ENCODE measurements at regions not wholly inside any gene's neighbourhood (a gene's known extent, or its start where the extent isn't known, plus 50 kb on each side); places are given as distances from the start of the nearest gene placed in this dataset.
"Not testable (repeated sequence)": the region's sequence is repeated elsewhere in the genome, so short reads cannot be mapped to it uniquely, and the experiment has no call there.

DNA sequence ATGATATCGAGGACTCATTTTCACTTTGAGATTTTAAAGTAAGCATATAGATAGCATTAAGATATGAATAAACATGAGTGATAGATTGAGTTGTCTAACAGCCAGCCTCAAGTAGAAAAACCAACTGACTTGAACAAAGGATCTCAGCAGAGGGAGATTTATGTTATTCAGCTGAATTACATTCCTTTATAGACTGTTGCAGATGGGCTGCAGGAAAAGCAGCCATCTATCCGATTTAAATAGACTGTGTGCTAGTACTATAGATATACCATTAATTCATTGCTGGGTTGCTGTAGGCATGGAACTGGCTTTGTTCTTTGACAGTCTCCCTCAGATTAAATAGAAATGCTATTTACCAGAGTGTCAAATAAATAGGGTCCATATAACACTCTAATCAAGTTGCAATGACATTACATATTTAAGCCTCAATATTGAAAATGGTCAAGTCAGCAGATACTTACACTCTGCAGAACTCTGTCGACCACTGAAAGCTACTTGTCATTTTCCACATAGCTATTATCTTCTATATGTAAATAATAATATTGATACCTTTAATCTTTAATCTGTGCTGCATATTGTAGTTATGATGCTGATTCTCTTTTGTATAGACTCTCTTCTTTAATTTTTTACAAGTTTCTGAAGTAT lies 750.8 kb downstream of the CENPC start:
- in situ Hi-C loops (cut with MboI; ENCODE audit: low pct_unique_long_range_greater_than_20kb in 2 of 9, low sequenced_read_pairs in 9 of 9, unreplicated experiment in 9 of 9), result no loop called here
- ATAC-seq (replicated peaks in 6 of 8), result peak in 5 of 8 experiments; percentile 83 to 93 (median 89)
- Histone ChIP-seq H3K27ac (no peak overlapping the region), H3K4me3 (no peak overlapping the region), H3K4me1 (replicated peaks in 1 of 2) (peaks cover 26 to 40% of the 10 kb centered on the region in 2 donors)
- WGBS, 10 experiments, result 0 to 83% (median 42%) methylated on average over 1 to 3 of the region's 3 CpGs; no CpG with 5 or more reads in 1 of the 10 experiments

DNA sequence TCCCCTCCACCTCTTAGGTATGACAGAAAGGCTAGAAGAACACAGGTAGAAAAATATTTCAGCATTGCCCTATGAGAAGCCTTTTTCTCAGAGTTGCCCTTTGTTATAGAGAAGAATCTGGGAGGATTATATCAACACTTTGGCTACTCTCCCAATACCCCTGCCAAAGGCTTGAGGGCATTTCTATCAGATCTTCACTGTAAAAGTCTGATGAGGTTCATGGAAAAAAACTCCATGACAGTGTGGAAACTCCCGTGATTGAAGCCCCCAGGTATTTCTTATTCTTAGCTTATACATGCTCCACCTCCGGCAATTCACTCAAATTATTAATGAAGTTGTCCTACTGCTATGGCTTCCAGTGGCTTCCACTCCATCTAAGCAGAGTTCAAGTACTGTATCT lies 753.6 kb downstream of the CENPC start:
- Histone ChIP-seq H3K27ac (no peak overlapping the region), H3K4me1 (replicated peaks in 1 of 2) (peaks cover 16 to 29% of the 10 kb centered on the region in 2 donors), H3K4me3 (no peak overlapping the region)
- WGBS, 10 experiments, result 0 to 100% (median 86%) methylated on average over 1 to 2 of the region's 2 CpGs; no CpG with 5 or more reads in 3 of the 10 experiments
- in situ Hi-C loops (cut with MboI; ENCODE audit: low pct_unique_long_range_greater_than_20kb in 2 of 9, low sequenced_read_pairs in 9 of 9, unreplicated experiment in 9 of 9), result no loop called here
- ATAC-seq (replicated peaks in 6 of 8), result no peak

DNA sequence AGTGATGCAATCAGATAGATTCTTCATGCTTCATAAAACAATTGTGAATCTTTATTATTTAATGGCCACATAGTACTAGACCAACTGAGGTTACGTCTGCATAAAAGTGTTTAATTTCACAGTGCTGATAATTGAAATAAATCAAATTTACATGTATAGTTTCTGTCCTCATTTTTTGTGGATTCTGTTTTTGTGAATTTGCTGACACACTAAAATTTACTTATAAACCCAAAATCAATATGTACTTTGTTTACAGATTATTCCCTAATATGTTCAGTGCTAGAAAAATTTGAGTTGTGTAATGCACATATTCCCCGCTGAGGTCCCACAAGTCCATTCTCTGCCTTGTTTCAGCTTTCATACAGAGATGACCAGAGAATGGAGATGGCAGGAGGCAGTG lies 759.8 kb downstream of the CENPC start:
- Histone ChIP-seq H3K4me3 (no peak overlapping the region), H3K27ac (no peak overlapping the region), H3K4me1 (replicated peaks in 1 of 2) (no peaks in the 10 kb centered on the region)
- no peak for ATAC-seq (replicated peaks in 6 of 8)
- in situ Hi-C loops (cut with MboI; ENCODE audit: low pct_unique_long_range_greater_than_20kb in 2 of 9, low sequenced_read_pairs in 9 of 9, unreplicated experiment in 9 of 9), result no loop called here
- WGBS, 10 experiments, result 22 to 100% (median 78%) methylated on average over 1 to 2 of the region's 2 CpGs; no CpG with 5 or more reads in 2 of the 10 experiments

DNA sequence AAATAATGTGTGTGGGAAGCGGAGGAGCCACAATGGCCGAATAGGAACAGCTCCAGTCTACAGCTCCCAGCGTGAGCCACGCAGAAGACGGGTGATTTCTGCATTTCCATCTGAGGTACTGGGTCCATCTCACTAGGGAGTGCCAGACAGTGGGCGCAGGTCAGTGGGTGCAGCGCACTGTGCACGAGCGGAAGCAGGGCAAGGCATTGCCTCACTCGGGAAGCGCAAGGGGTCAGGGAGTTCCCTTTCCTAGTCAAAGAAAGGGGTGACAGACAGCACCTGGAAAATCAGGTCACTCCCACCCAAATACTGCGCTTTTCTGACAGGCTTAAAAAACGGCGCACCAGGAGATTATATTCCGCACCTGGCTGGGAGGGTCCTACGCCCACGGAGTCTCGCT lies 762.6 kb downstream of the CENPC start:
- ATAC-seq (replicated peaks in 6 of 8); H3K4me3 ChIP-seq; H3K4me1 ChIP-seq (replicated peaks in 1 of 2); in situ Hi-C loops (cut with MboI; ENCODE audit: low pct_unique_long_range_greater_than_20kb in 2 of 9, low sequenced_read_pairs in 9 of 9, unreplicated experiment in 9 of 9); H3K27ac ChIP-seq: not testable (repeated sequence)
- 80 to 100% (median 100%) methylated on average over 2 of the region's 18 CpGs; no CpG with 5 or more reads in 7 of the 10 experiments for WGBS, 10 experiments

DNA sequence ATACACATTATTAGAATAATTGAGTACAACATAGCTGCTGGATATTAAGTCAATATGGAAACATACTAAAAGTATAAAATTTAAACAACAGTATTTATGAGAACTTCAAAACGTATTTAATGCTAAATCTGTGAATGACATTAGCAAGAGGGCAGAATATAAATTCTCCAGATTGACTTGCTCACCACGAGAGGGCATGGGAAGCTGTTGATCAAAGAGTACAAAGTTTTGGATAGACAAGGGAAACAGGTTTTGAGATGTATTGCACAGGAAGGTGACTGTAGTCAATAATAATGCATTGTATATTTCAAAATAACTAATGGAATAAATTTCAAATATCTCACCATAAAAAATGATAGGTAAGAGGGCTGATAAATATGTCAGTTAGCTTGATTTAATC lies 768.2 kb downstream of the CENPC start:
- H3K27ac ChIP-seq, result no peak overlapping the region
- in situ Hi-C loops (cut with MboI; ENCODE audit: low pct_unique_long_range_greater_than_20kb in 2 of 9, low sequenced_read_pairs in 9 of 9, unreplicated experiment in 9 of 9), result no loop called here
- 0 to 81% (median 46%) methylated on average over 1 to 2 of the region's 2 CpGs for WGBS, 10 experiments
- ATAC-seq (replicated peaks in 6 of 8), result no peak
- H3K4me3 ChIP-seq, result no peak overlapping the region
- H3K4me1 ChIP-seq (replicated peaks in 1 of 2), result no peaks in the 10 kb centered on the region

DNA sequence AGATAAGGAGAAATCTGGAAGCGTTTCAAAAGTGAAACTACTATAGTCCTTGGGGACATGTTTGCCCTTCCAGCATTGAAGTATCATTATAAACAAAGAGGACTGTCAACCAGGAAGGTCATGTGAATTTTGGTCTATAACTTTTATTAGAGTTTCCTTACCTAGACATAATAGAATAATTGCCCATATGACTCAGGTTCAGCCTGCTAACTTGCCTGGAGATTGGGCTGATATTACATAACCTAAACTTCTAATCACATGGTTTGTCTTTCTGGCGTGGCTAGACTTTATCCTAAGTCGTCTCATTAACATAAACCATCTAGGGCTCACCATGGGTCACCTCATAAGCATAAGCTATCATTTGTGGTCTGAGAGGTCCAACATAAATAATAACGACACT lies 775.9 kb downstream of the CENPC start:
- ATAC-seq (replicated peaks in 6 of 8), result no peak
- H3K4me3 ChIP-seq, result no peak overlapping the region
- H3K27ac ChIP-seq, result no peak overlapping the region
- WGBS, 10 experiments, result 0 to 86% (median 61%) methylated on average over 3 to 4 of the region's 4 CpGs
- no peaks in the 10 kb centered on the region for H3K4me1 ChIP-seq (replicated peaks in 1 of 2)
- in situ Hi-C loops (cut with MboI; ENCODE audit: low pct_unique_long_range_greater_than_20kb in 2 of 9, low sequenced_read_pairs in 9 of 9, unreplicated experiment in 9 of 9), result no loop called here

DNA sequence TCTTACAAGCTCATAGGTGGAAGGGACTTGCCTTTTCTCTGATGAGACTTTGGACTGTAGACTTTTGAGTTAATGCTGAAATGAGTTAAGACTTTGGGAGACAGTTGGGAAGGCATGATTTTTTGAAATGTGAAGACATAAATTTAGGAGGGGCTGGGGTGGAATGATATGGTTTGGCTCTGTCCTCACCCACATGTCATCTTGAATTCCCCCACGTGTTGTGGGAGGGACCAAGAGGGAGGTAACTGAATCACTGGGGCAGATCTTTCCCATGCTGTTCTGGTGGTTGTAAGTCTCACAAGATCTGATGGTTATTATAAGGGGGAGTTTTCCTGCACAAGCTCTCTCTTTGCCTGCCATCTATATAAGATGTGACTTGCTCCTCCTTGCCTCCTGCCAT lies 777.9 kb downstream of the CENPC start:
- in situ Hi-C loops (cut with MboI; ENCODE audit: low pct_unique_long_range_greater_than_20kb in 2 of 9, low sequenced_read_pairs in 9 of 9, unreplicated experiment in 9 of 9), result no loop called here
- no peak overlapping the region for H3K27ac ChIP-seq
- H3K4me1 ChIP-seq (replicated peaks in 1 of 2), result no peaks in the 10 kb centered on the region
- H3K4me3 ChIP-seq, result no peak overlapping the region
- no peak for ATAC-seq (replicated peaks in 6 of 8)
- 0 to 88% (median 86%) methylated on average over 1 of the region's 1 CpG; no CpG with 5 or more reads in 7 of the 10 experiments for WGBS, 10 experiments

DNA sequence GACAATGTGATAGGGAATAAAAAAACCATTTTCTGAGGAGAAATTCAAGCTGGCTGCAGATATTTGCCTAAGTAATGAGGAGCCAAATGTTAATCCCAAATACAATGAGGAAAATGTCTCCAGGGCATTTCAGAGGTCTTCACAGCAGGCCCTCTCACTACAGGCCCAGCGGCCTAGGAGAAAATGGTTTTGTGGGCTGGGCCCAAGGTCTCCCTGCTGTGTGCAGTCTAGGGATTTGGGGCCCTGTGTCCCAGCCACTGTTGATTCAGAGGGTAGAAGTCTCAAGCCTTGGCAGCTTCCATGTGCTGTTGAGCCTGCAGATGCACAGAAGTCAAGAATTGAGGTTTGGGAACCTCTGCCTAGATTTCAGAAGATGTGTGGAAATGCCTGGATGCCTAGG lies 778.7 kb downstream of the CENPC start:
- Histone ChIP-seq H3K4me3 (no peak overlapping the region), H3K4me1 (replicated peaks in 1 of 2) (no peaks in the 10 kb centered on the region), H3K27ac (no peak overlapping the region)
- ATAC-seq (replicated peaks in 6 of 8), result no peak
- 33% methylated on average over 1 of the region's 1 CpG; no CpG with 5 or more reads in 9 of the 10 experiments for WGBS, 10 experiments
- in situ Hi-C loops (cut with MboI; ENCODE audit: low pct_unique_long_range_greater_than_20kb in 2 of 9, low sequenced_read_pairs in 9 of 9, unreplicated experiment in 9 of 9), result no loop called here

DNA sequence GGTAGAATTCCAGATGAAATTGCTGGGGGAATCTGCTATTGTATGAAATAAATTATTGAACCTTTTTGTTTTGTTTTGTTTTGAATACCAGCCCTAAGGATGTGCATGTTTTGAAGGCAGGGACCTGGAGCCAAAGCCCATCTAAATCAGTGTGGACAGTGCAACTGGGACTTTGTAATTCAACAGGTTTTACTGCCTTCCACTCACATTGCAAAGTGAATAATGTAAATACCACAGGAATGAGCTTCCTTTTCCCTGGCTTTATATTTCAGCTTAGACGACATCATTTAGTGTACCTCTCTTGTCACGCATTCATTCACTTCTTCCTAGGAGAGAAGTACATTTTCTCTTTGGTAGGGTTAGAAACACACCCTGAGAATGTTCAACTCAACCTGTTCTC lies 795.0 kb downstream of the CENPC start:
- no peak overlapping the region for H3K27ac ChIP-seq
- in situ Hi-C loops (cut with MboI; ENCODE audit: low pct_unique_long_range_greater_than_20kb in 2 of 9, low sequenced_read_pairs in 9 of 9, unreplicated experiment in 9 of 9), result no loop called here
- ATAC-seq (replicated peaks in 6 of 8), result peak in 2 of 8 experiments; percentile 15 to 88
- 33 to 100% (median 71%) methylated on average over 1 to 2 of the region's 2 CpGs; no CpG with 5 or more reads in 5 of the 10 experiments for WGBS, 10 experiments
- no peaks in the 10 kb centered on the region for H3K4me1 ChIP-seq (replicated peaks in 1 of 2)
- H3K4me3 ChIP-seq, result no peak overlapping the region

DNA sequence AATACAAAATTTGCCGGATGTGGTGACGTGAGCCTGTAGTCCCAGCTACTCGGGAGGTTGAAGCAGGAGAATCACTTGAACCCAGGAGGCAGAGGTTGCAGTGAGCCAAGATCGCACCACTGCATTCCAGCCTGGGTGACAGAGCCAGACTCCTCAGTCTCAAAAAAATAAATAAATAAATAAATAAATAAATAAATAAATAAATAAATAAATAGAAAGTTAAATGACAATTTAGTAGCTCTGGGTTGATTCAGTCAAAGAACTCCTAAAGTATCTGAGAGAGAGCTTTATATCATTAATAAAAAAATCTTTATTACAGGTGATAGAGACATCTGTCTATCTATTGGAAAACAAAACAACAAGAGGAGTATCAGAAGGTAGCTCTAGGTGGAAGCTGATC lies 798.4 kb downstream of the CENPC start:
- H3K4me1 ChIP-seq (replicated peaks in 1 of 2); H3K27ac ChIP-seq; H3K4me3 ChIP-seq; in situ Hi-C loops (cut with MboI; ENCODE audit: low pct_unique_long_range_greater_than_20kb in 2 of 9, low sequenced_read_pairs in 9 of 9, unreplicated experiment in 9 of 9); ATAC-seq (replicated peaks in 6 of 8): not testable (repeated sequence)
- 49 to 100% (median 83%) methylated on average over 2 to 4 of the region's 4 CpGs; no CpG with 5 or more reads in 3 of the 10 experiments for WGBS, 10 experiments

DNA sequence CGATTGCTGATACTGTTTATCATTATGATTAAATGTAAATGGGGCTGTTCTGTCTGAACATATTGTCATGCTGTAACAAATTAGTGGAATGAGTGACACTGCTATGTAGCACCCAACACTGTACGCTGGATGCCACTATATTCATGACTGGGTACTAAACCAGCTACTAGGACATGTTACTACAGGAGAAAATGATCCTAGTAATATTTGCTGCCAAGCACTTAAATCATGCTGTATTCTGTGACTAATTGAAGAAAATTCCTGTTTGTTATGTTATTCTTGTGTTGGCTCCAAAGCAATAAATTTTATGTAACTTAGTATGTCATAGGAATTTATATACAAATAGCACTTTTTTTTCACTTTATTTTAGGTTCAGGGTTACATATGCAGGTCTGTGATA lies 804.2 kb downstream of the CENPC start:
- Histone ChIP-seq H3K27ac (no peak overlapping the region), H3K4me1 (replicated peaks in 1 of 2) (no peaks in the 10 kb centered on the region), H3K4me3 (no peak overlapping the region)
- ATAC-seq (replicated peaks in 6 of 8), result no peak
- 20 to 100% (median 100%) methylated on average over 1 to 2 of the region's 2 CpGs; no CpG with 5 or more reads in 1 of the 10 experiments for WGBS, 10 experiments
- in situ Hi-C loops (cut with MboI; ENCODE audit: low pct_unique_long_range_greater_than_20kb in 2 of 9, low sequenced_read_pairs in 9 of 9, unreplicated experiment in 9 of 9), result no loop called here

DNA sequence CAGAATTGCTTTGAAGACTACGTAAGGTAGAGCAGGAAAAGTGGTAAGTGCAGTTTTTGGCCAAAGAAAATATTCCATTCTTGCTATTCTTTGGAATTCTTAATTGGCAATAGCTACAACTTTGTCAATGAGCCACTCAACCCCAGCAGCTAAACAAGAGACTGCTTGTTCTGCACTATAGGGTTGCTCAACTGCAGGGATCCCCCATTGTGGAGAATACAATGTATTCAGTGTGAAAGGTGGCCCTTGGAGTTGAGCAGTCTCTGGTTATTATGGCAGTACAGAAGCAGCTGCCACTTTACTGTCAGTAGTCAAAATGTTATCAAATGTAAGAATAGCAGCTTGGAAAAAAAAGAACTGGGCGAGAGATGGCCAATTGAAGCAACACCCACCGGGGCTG lies 808.7 kb downstream of the CENPC start:
- 15 to 100% (median 49%) methylated on average over 1 to 3 of the region's 3 CpGs for WGBS, 10 experiments
- Histone ChIP-seq H3K4me1 (replicated peaks in 1 of 2) (no peaks in the 10 kb centered on the region), H3K4me3 (no peak overlapping the region), H3K27ac (no peak overlapping the region)
- in situ Hi-C loops (cut with MboI; ENCODE audit: low pct_unique_long_range_greater_than_20kb in 2 of 9, low sequenced_read_pairs in 9 of 9, unreplicated experiment in 9 of 9), result no loop called here
- peak in 4 of 8 experiments; percentile 27 to 78 (median 32) for ATAC-seq (replicated peaks in 6 of 8)

DNA sequence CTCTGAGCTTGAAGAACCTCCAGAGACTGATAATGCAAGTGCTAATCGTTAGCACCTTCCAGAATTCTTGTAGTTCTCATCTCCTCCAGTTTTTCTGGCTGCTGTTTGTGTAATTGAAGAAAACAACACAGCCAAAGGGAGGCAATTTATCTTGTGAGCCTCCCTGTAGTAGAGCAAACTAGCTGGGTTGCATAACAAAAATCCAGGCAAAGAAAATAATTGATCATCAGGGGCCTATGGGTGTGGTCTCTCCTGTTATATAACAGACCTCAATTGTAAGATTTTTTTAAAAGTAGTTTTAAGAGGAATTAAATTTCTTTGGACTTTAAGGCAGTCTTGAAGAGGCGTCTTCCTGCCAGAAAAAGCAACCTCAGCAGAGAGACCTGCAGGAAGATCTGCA lies 817.0 kb downstream of the CENPC start:
- no peak overlapping the region for H3K27ac ChIP-seq
- peak in 2 of 8 experiments; percentile 39 to 41 for ATAC-seq (replicated peaks in 6 of 8)
- H3K4me1 ChIP-seq (replicated peaks in 1 of 2), result peaks cover 2 to 14% of the 10 kb centered on the region in 2 donors
- in situ Hi-C loops (cut with MboI; ENCODE audit: low pct_unique_long_range_greater_than_20kb in 2 of 9, low sequenced_read_pairs in 9 of 9, unreplicated experiment in 9 of 9), result no loop called here
- no peak overlapping the region for H3K4me3 ChIP-seq
- WGBS, 10 experiments, result 0 to 70% (median 25%) methylated on average over 1 to 2 of the region's 2 CpGs; no CpG with 5 or more reads in 3 of the 10 experiments

DNA sequence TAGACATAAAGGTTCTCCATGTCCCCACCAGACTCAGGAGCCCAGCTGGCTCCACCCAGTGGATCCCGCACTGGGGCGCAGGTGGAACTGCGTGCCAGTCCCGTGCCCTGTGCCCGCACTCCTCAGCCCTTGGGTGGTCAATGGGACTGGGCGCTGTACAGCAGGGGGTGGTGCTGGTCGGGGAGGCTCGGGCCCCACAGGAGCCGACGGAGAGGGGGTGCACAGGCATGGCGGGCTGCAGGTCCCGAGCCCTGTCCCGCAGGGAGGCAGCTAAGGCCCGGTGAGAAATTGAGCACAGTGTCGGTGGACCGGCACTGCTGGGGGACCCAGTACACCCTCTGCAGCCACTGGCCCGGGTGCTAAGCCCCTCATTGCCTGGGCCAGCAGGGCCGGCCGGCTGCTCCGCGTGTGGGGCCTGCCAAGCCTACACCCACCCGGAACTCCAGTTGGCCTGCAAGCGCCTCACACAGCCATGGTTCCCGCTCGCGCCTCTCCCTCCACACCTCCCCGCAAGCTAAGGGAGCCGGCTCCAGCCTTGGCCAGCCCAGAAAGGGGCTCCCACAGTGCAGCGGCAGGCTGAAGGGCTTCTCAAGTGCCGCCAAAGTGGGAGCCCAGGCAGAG lies 832.9 kb downstream of the CENPC start:
- ATAC-seq (replicated peaks in 6 of 8); H3K4me3 ChIP-seq; H3K27ac ChIP-seq; H3K4me1 ChIP-seq (replicated peaks in 1 of 2); in situ Hi-C loops (cut with MboI; ENCODE audit: low pct_unique_long_range_greater_than_20kb in 2 of 9, low sequenced_read_pairs in 9 of 9, unreplicated experiment in 9 of 9): not testable (repeated sequence)
- WGBS, 10 experiments, result 0 to 100% (median 98%) methylated on average over 1 to 5 of the region's 30 CpGs; no CpG with 5 or more reads in 6 of the 10 experiments

All from motor neuron (in vitro differentiated cells).